GM18870 (cell line): ENCODE measurements at regions not wholly inside any gene's neighbourhood (a gene's known extent, or its start where the extent isn't known, plus 50 kb on each side); places are given as distances from the start of the nearest gene placed in this dataset.

Experiments
- ATAC-seq: cut with Tn5 transposase; IDR thresholded peaks from one replicate; pipeline ENCODE4 v1.9.1; 2021; ENCODE audit warnings: moderate library complexity; ENCODE audit not compliant: unreplicated experiment

DNA sequence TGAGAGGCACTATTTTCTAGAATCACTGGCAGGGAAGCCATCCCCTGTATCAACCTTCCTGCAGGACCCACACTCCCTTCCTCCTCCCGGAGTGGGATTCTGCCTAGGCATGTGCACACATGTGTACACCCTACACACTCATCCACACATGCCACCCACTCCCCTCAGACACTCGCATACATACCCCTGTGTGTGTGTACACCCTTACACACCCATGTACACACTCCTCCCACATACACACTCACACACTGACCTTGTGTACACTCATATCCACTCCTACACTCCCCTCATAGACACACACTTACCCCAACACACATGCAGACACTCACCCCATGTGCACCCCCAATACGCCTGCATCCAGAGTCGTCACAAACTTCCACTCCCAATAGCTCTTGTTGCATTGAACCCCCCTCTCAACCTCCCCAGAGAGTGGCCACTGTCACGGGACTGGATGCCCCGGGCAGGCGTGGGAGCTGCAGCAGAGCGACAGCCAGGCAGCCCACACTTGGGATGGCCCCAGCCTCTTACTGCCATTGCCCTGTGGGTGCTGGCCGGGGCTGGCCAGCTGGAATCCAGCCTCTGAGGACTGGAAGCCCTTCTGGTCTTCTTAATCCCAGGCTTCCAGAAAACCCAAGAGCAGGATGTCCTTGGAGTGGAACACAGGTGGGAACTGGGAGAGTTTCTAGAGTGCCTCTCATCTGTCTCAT is 251.0 kb downstream of the LOXHD1 start:
- no peak for ATAC-seq

DNA sequence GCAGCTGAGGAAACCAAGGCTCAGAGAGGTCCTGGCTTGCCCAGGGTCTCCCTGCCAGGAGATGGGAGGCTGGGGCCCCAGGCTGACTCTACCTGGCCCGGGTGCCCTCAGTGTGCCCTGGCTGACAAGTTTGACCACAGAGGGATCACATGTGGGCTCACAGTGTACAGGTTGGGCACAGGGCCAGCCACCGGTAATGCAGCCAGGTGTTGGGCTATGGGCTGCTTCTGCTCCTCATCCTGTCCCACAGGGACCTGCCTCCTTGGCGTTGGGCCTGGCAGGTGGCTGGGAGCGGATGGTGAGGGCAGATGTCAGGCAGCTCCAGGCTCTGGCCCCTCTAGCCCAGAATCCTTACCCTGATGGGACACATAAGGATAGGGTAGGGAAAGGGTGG is 250.5 kb downstream of the LOXHD1 start:
- no peak for ATAC-seq

DNA sequence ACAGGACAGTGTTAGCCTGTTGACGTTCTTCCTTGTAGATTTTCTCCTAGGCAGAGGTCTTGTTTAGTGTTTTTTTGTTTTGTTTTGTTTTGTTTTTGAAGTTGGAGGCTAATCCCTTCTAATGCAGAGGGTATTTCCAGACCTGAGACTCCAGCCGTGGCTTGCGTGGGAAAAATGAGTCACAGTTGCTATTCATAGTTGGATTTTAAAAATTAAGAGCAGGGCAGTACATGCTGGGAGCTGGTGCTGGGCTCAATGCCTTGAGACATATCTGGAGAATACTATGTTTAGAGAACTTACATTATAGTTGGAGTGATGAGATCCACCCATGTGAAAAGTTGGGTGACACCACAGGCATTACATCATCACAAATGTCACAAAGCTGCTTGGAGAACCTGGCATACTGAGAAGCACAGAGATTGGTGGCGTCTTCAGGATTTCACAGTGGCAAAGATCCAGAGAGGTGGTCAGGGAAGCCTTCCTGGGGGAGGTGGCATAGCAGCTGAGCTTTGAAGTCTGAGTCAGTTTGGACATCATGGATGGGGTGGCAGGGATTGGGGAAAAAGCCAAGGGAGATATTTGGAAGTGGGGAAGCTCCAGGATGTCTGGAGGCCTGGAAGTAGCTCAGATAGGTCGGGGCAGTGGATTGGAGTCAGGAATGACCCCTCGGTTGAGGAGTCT is 249.4 kb downstream of the LOXHD1 start:
- ATAC-seq, result no peak

DNA sequence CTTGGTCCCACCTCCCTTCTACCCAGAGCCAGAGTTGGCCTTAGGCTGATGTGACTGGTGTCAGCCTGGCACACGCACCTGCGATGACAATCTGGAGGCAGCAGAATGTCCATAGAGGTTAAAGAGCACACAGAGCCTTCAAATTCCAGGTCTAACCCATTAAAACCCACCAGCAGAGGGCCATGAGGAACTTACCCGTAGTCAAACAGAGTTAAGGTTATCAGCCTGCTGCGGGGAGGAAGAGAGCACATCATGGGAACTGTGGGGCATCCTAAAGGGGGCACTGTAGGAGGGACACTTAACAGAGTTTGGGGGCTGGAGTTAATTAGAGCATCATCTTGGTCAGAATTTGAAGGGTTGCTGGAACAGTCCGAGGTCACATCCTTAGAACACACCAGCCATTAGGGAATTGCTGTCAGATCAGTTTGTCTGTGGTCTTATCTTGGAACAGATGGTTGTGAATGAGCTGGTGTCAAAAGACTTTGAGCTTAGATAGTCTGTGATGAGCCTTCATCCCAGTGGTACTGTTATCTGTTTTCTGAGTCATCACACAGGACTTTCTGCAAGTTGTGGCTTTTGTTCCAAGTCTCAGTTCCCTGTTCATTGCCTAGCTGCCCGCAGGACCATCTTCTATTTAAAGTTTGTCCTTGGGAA is 248.6 kb downstream of the LOXHD1 start:
- no peak for ATAC-seq

DNA sequence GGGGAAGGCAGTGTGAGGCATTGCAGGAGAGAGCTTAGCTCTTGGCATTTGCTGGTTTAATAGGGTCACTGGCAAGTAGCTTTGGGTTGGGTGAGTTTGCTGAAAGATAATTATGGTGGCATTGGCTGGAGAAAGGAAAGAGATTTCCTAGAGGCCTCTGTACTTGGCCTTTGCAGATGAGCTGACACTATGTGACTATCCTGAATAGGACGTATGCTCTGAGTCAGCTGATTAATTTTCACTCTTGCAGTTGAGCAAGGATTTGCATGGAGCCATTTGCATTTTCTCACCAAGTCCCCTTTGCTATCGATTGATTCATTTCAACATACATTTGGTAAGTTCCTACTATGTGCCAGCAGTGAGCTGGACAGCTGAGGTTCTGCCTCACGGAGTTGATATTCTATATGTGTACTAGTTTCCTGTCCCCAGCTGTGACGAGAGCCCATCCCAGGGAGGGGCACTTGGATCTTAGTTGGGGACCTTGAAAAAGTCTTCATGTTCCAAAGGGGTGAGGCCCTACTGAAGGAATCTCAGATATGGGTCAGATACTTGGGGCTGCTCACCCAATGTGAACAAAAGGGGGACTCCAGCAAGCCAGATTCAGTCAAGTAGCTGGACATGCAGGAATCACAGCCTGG is 245.7 kb downstream of the LOXHD1 start:
- no peak for ATAC-seq

DNA sequence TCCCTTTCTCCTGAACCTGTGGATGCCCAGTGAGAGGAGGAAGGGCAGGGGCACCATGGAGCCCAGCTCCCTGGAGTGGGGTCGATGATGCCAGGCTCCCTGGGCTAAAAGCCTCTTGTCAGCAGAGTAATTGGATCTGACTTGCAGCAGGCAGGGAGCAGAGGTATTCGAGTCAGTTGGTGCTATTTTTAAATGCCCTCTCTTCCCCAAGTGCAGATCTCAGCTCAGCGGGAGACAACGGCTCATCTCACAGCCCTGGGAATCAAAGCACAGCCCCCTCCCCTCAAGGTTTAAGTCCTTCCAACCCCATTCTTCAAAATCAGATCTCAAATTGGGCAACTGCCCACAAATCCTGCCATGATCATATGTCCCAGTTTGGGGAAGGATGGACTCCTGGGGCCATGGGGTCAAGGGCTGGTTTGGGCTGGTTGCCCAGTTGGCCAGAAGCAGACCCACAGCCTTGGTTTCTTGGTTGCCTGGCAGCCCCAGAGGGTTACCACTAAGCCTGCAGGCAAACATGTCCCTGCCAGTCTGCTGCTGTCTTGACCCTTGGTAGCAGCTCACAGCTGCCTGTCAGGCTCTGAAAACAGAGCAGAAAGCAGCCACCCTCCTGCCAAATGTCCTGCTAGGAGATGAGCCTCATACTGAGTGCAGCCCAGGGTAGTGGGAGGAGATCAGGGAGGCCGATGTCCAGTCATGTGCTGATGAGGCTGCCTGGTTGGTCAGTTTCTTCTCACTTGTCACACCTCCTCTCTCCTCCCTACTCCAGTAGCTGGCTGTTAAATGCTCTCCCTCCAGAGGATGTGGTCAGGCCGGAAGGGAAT is 244.9 kb downstream of the LOXHD1 start:
- no peak for ATAC-seq

DNA sequence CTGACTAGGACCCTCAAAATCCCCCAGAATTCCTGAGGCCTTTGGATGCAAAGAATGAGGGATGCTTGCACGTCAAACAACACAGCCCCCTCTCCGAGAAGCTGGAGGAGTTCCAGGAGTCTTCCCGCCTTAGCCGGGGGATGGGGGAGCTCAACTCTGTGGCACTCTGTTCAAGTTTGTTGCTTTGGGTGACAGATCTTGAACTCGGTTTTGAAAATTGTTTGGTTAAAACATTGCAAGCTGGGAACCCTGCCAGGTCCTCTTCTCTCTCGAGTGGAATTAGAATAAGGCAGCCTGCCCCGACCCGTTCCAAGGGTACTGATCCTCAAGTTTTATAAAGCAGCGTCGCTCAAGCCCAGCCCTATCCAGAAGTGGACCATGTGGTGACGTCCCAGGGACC is 244.1 kb downstream of the LOXHD1 start:
- ATAC-seq, result no peak

DNA sequence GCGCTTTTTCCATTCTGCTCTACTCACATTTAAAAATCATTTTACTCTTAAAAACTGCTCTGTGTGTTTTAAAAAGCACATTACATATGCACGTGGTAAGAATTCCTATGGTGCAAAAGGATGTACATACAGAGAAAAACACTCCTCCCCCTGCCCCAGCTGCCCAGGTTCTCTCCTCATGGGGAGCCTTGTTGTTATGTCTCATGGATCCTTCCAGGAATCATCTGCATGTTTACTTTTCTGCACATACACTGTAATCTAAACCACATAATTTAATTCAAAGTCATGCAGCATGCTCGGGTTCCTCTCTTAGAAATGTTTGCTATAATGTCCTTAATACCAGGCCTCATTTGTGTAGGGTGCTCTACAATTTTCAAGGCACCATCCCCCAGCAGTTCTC is 243.3 kb downstream of the LOXHD1 start:
- no peak for ATAC-seq

DNA sequence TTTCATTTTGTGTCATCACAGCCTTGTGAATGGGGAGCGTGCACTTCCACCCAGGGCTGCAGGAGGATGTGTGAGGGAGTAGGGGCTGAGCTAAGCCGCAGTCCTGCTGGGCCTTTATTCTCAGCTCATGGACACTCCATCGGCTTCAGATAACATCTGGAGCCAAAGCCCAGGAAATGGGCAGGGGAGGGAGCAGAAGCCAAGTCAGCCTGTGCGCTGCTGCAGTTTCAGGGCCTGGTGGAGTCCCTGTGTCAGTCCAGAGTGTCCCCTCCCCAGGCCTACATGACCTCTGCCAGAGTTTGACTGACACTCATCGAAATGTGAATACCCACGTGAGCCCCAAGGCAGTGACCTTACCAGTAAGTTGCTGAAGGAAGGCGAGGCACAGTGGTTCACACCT is 242.2 kb downstream of the LOXHD1 start:
- ATAC-seq, result no peak

DNA sequence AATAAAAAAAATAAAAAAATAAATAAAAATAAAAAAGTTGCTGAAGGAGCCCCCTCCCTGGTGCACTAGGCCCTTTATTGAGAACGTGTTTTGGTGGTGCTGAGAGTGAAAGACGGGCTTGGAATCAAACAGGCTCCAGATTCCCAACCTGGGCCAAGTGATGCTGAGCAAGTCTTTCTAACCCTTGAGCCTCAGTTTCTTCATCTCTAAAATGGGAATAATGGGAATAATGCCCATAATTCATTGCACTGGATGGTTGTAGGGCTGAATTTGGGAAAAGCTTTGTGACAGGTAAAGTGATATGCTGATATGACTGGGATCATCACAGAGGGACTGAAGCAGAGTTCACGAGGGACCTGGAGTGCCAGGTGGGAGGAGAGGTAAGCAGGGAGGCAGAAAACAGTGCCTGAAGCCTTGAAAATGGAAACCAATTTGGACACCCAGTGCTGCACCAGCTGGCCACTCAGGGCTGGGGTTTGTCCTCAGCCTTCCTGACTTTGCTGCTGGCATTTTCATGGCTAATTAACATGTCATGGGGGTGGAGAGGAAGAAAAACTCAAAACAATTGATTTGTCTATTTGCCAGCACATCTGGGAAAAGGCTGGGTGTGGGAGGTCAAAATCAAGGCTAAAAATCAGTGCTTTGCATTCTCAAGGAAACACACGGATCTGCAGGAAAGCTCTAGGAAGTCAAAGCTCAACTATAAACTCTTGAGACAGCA is 241.3 kb downstream of the LOXHD1 start:
- ATAC-seq, result no peak

DNA sequence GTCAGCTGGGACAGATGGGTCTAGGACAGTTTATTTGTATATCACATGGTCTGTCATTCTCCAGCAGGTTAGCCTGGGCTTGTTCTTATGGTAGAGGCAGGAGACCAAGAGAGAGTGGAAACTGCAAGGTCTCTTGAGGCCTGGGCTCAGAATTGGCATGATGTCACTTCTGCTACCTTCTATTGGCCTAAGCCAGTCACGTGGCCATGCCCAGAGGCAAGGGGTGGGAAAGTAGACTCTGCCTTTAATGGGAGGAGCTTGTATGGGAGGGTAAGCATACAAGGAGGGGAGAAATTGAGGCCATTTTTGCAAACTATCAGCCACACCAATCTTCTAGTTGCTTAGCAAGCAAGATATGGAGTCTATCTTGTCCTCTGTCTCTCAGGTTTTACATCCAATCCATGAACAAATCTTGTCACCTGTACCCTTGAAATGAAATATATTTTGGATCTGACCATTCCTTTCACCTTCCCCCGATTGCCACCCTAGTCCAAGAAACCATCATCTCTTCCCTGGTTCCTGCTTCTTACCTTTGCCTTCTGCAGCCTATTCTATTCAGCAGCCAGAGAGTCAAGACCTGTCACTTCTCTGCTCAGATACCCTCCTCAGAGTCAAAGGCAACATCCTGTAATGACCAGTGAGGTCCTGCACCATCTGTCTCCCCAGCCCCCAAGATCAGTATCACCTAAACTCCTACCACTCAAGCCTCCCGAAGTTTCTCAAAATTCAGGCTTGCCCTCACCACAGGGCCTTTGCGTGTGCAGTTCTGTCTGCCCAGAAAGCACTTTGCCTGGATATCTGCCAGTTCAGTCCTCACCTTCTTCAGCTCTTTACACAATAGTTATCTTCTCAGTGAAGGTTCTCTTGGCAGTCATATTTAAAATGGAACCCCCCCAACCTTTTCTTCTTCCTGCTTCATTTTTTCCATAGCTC is 240.0 kb downstream of the LOXHD1 start:
- no peak for ATAC-seq

DNA sequence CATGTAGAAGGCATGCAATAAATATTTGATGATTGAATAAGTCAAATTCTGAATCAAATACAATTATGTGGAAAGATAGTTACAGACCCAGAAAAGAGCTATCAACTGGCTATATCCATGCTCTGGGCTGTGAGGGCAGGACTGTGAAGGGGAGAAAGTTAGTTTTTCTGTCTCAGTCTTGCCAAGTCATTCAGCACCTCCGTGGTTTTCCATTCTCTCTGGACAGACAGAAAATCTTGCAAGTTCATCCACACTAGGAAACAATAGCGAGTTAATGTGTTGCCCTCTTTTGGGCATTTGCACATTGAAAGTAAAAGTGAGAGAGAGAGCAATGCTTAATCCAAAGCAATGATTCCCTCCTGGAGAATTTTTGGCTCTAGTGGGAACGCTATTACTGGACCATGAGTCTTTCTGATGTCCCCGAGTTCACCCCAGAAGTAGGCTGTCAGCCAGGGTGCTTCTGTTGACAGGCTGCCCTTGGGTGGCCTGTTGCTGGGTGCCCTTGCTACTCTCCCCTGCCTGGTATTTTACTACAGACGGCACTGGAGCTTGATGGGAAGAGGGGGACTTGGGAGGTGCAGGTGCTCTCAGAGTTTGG is 238.3 kb downstream of the LOXHD1 start:
- no peak for ATAC-seq

DNA sequence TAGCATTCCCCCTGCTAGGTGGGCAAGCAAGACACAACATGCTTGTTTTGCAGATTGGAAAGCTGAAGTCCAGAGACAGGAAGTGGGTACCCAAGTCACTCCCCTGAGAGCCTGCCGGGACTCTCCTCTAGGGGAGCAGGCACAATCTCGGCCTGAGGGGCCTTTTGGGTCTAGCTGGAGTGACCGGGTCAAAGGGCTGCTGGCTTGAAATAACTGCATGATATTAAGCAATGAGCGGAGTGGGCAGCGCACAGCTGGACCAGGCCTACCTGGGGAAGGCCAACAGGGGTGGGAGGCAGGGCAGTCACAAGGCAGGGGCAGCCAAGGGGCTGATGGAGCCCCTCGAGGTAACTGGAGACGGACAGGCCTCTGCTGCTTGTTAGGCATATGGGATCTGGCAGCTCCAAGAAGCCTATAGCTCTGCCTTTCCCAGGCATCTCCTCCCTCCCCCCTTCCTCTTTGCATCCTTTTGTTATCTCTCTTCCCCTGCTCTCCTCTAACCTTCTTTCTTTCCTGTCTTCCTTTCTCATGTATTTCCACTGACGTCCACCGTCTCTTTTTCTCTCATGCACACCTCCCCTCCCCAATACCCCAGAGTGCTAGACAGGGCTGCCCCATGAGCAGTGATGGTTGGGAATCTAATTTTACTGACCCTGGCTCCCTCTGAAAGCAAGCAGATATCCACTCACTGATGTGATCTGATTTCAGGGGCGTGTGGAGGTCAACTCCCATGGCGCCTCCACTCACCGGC is 237.5 kb downstream of the LOXHD1 start:
- ATAC-seq, result no peak

DNA sequence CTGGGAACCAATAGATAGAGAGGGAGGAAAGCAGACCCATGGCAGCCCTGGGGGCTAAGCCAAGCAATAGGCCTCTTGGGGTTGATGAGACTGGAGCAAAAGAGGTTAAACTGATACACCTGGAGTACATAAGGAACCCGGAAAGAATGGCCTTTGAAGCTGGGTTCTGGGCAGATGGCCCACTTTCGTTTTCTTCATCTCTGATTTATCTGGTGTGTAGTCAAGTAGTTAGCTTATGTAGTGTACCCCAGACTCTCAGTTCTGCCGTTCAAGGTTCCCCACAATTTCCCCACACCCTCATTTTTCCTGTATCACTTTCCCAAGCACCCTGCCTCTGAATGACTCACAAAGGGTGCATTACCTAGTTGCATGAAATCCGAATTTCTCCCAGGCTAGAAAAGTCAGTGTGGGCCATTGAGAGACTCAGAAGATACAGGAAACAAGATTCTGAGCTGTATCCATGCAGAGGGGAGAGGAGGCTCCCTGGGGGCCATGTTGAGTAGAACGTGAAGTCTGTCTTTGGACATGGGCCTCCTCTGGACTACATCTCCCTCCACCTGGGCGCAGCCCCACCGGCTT is 235.0 kb downstream of the LOXHD1 start:
- ATAC-seq, result no peak

DNA sequence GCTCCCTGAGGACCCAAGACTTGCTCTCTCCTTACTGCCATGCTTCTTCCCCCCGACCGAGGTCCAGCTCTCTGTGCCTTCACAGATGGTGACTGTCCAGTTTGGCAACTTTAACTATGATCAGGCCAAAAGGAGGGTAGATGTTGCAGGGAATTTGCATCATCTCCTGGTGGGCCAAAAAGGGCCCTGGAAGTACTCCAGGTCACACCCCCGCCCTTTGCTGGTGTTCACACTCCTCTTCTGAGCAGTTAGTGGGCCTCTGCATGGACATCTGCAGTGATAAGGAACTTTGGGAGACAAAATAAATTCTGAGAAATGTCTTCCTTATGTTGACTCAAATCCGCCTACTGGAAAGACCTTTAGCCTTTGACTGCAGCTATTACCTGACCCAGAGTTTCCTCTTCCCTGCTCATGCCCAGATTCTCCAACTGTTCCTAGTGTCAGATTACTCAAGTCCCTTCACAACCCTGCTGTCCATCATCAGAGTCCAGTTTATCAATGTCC is 234.4 kb downstream of the LOXHD1 start:
- no peak for ATAC-seq

DNA sequence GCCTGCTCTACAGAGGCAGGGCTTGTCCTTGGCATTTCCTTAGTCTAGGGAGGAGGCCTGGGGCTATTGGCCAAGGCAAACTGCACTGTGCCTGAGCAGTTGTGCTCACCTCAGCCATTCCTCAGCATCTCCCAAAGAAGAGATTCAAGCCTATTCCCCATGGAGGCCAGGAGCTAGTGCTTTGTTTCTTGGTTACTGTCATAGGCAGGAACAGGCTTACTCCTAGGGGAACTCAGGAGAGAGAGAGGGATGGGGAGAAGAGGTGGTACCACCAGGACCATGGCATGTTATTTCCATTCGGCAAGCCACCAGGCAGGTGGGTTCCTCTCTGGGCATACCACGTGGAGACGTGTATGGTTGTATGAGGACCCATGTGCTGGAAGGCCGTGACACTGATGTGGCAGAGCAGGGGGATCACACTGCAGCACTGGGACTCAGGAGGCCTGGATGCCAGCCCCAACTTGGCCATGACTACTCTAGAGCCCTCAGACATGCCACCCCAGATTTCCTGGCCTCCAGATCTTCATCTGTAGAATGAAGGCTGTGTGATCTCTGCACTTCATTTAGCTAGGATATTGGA is 233.7 kb downstream of the LOXHD1 start:
- ATAC-seq, result no peak

DNA sequence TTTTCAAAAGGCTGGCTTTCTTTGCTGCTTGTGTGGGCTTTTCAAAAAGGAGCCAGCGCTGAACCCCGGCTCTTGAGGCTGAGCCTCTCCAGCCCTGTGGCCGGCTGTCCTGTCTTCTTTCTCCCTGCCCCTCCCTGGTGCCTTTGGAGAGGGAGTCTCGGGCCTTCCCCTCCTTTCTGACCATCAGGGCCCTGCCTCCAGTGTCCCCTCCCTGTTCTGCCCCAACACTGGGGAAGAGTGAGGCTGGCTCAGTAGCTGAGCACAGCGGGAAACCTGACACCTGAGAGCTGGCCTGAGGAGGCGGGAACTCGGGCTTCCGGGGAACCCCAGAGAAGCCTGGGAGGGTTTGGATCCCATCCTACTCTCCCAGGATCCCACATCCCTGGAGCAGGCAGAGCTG is 232.1 kb downstream of the LOXHD1 start:
- no peak for ATAC-seq
